GM12891 (cell line): ENCODE measurements at regions not wholly inside any gene's neighbourhood (a gene's known extent, or its start where the extent isn't known, plus 50 kb on each side); places are given as distances from the start of the nearest gene placed in this dataset.

ENCODE experiments used
- POLR2A ChIP-seq: IDR thresholded peaks from 2 replicates; pipeline ENCODE4 v1.6.1; 2011; ENCODE audit warnings: low read depth, low read length, control low read depth
- POLR2AphosphoS5 ChIP-seq: IDR thresholded peaks from 2 replicates; pipeline ENCODE4 v1.6.1; 2011; ENCODE audit warnings: low read depth, low read length, control low read depth
- POU2F2 ChIP-seq: IDR thresholded peaks from 2 replicates; pipeline ENCODE4 v1.6.1; 2011; ENCODE audit warnings: low read depth, mild to moderate bottlenecking, control low read depth, low read length, moderate library complexity
- SPI1 ChIP-seq: IDR thresholded peaks from 2 replicates; pipeline ENCODE4 v1.6.1; 2011; ENCODE audit warnings: low read depth, low read length, control low read depth
- TAF1 ChIP-seq: IDR thresholded peaks from 2 replicates; pipeline ENCODE4 v1.6.1; 2011; ENCODE audit warnings: low read depth, low read length, control low read depth

DNA sequence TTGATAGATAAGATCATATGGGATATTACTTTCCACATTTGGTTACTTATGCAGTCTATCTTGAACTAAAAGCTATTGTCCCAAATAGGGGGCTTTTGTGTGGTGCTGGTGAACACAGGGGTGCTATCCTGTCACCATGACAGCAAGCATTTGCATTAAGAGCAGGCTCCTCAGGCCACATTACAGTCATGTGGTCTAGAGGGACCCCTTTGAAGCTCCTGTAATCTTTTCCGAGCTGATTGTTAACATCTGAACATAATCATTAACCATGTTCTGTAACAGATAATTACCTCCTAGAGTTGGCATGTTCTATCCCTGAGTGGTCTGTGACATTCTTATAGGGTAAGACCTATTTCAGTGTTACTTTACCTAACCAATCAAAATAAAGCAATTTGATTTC lies 178.8 kb downstream of the KTN1 start:
- no peak for TF ChIP-seq POLR2A
- TF ChIP-seq POLR2AphosphoS5 = no peak
- no peak for TF ChIP-seq POU2F2
- no peak for TF ChIP-seq TAF1
- TF ChIP-seq SPI1 = no peak
